Activated CD4-positive, alpha-beta memory T cell treated with anti-CD3 and anti-CD28 coated beads for 36 hours (primary cell): ENCODE measurements at regions not wholly inside any gene's neighbourhood (a gene's known extent, or its start where the extent isn't known, plus 50 kb on each side); places are given as distances from the start of the nearest gene placed in this dataset.
A peak's percentile ranks its signal among the peaks of the same experiment; 100 is the strongest.

Source experiments
- CTCF ChIA-PET: fragments of 350-600 bp; sonication (Branson Sonifier 250); formaldehyde crosslinking; loops from one replicate; lab custom pipeline; 2021; ENCODE audit warnings: antibody characterized with exemption, inconsistent platforms; lab: Charles Lee
- POLR2A ChIA-PET: fragments of 350-600 bp; sonication (Branson Sonifier 250); formaldehyde crosslinking; loops from one replicate; lab custom pipeline; 2021; ENCODE audit warnings: antibody characterized with exemption; lab: Charles Lee
- DNase-seq: peaks from one replicate; pipeline ENCODE4 v3.0.0-alpha.2; 2020
- H3K27ac Mint-ChIP-seq: one replicate; pipeline ENCODE4 v1.8.0; 2021; ENCODE audit warnings: mixed read lengths
- H3K27me3 Mint-ChIP-seq: one replicate; pipeline ENCODE4 v1.8.0; 2021; ENCODE audit warnings: mixed read lengths
- H3K36me3 Mint-ChIP-seq: one replicate; pipeline ENCODE4 v1.8.0; 2021; ENCODE audit warnings: mixed read lengths
- H3K4me1 Mint-ChIP-seq: one replicate; pipeline ENCODE4 v1.8.0; 2021; ENCODE audit warnings: low read depth, mixed read lengths
- H3K4me3 Mint-ChIP-seq: one replicate; pipeline ENCODE4 v1.8.0; 2021; ENCODE audit warnings: mild to moderate bottlenecking, mixed read lengths
- H3K9me3 Mint-ChIP-seq: one replicate; pipeline ENCODE4 v1.8.0; 2021; ENCODE audit warnings: mixed read lengths
- intact Hi-C: fragments of 100-400 bp; cut with micrococcal nuclease; formaldehyde crosslinking; loops from one replicate; pipeline ENCODE4 v1.15.1; 2023

GRCh38 chrX:39815631-39816030, 282.1 kb downstream of the BCOR start:
- Mint-ChIP-seq H3K4me3 (no peak overlapping the region), H3K27ac (no peak overlapping the region), H3K27me3 (no peaks in the 10 kb centered on the region), H3K4me1 (peaks cover 34% of the 10 kb centered on the region), H3K36me3 (no peaks in the 10 kb centered on the region), H3K9me3 (no peaks in the 10 kb centered on the region)
- ChIA-PET POLR2A (interaction anchor here (0.9 to 1.0 kb wide), 2 partner anchors 39 to 41 kb away, joined by 3 to 6 read pairs; no protein-coding TSS in a partner anchor), CTCF (interaction anchor here (1.0 to 2.0 kb wide), 2 partner anchors 38 to 85 kb away, joined by 4 to 6 read pairs; no protein-coding TSS in a partner anchor)
- peak; percentile 56 for DNase-seq
- intact Hi-C loops = loop anchor here (1.0 to 10.0 kb wide), 8 partner anchors 43 to 452 kb away; partner anchors contain the start of gene BCOR

- intact Hi-C loops = loop anchor here (1.0 to 10.0 kb wide), 6 partner anchors 38 to 278 kb away; partner anchors contain the start of gene BCOR
- POLR2A ChIA-PET = interaction anchor here (0.8 to 1.7 kb wide), 6 partner anchors 38 to 353 kb away, joined by 3 to 12 read pairs (median 4); no protein-coding TSS in a partner anchor
- H3K27ac Mint-ChIP-seq = peak overlapping the region; percentile 74
- H3K4me3 Mint-ChIP-seq = no peak overlapping the region
- H3K36me3 Mint-ChIP-seq = no peaks in the 10 kb centered on the region
- no peaks in the 10 kb centered on the region for H3K9me3 Mint-ChIP-seq
- no peaks in the 10 kb centered on the region for H3K27me3 Mint-ChIP-seq
- peaks cover 34% of the 10 kb centered on the region for H3K4me1 Mint-ChIP-seq
- CTCF ChIA-PET = interaction anchor here (0.6 to 2.0 kb wide), 5 partner anchors 34 to 449 kb away, joined by 3 to 6 read pairs (median 4); no protein-coding TSS in a partner anchor
- DNase-seq = peak; percentile 33
Observed at GRCh38 chrX:39816871-39817731, 280.7 kb downstream of the BCOR start.

- H3K9me3 Mint-ChIP-seq = no peaks in the 10 kb centered on the region
- H3K4me1 Mint-ChIP-seq = peaks cover 34% of the 10 kb centered on the region
- DNase-seq = no peak
- H3K27ac Mint-ChIP-seq = no peak overlapping the region
- H3K4me3 Mint-ChIP-seq = no peak overlapping the region
- intact Hi-C loops = loop anchor here (1.0 to 10.0 kb wide), 6 partner anchors 37 to 277 kb away; partner anchors contain the start of gene BCOR
- H3K36me3 Mint-ChIP-seq = no peaks in the 10 kb centered on the region
- POLR2A ChIA-PET = interaction anchor here (0.9 to 1.7 kb wide), 3 partner anchors 37 to 353 kb away, joined by 3 to 12 read pairs (median 5); no protein-coding TSS in a partner anchor
- CTCF ChIA-PET = no interaction called here
- H3K27me3 Mint-ChIP-seq = no peaks in the 10 kb centered on the region
Observed at GRCh38 chrX:39817754-39818470, 279.8 kb downstream of the BCOR start.

- no peaks in the 10 kb centered on the region for H3K9me3 Mint-ChIP-seq
- no peak for DNase-seq
- intact Hi-C loops = loop anchor here (5.0 to 10.0 kb wide), 4 partner anchors 54 to 276 kb away; partner anchors contain the start of gene BCOR
- no peak overlapping the region for H3K4me3 Mint-ChIP-seq
- H3K4me1 Mint-ChIP-seq = peaks cover 34% of the 10 kb centered on the region
- H3K27ac Mint-ChIP-seq = no peak overlapping the region
- no peaks in the 10 kb centered on the region for H3K36me3 Mint-ChIP-seq
- no peaks in the 10 kb centered on the region for H3K27me3 Mint-ChIP-seq
- ChIA-PET POLR2A (no interaction called here), CTCF (no interaction called here)
Observed at GRCh38 chrX:39818750-39819149, 279.0 kb downstream of the BCOR start.

- intact Hi-C loops = loop anchor here (5.0 to 10.0 kb wide), 4 partner anchors 52 to 275 kb away; partner anchors contain the start of gene BCOR
- CTCF ChIA-PET = interaction anchor here (0.6 kb wide), 1 partner anchor 246 kb away, joined by 3 read pairs; no protein-coding TSS in a partner anchor
- Mint-ChIP-seq H3K4me3 (peak overlapping the region; percentile 16), H3K36me3 (no peaks in the 10 kb centered on the region), H3K9me3 (no peaks in the 10 kb centered on the region), H3K27ac (no peak overlapping the region), H3K4me1 (peaks cover 30% of the 10 kb centered on the region), H3K27me3 (no peaks in the 10 kb centered on the region)
- POLR2A ChIA-PET = no interaction called here
- peak; percentile 48 for DNase-seq
Observed at GRCh38 chrX:39819921-39820849, 277.6 kb downstream of the BCOR start.

GRCh38 chrX:39820938-39821708, 276.6 kb downstream of the BCOR start:
- intact Hi-C loops = no loop called here

GRCh38 chrX:39821709-39822095, 276.1 kb downstream of the BCOR start:
- no peak for DNase-seq
- Mint-ChIP-seq H3K27ac (no peak overlapping the region), H3K4me3 (no peak overlapping the region), H3K4me1 (peaks cover 15% of the 10 kb centered on the region), H3K36me3 (no peaks in the 10 kb centered on the region), H3K9me3 (no peaks in the 10 kb centered on the region), H3K27me3 (no peaks in the 10 kb centered on the region)
- intact Hi-C loops = no loop called here
- CTCF ChIA-PET = interaction anchor here (1.6 kb wide), 1 partner anchor 91 kb away, joined by 3 read pairs; no protein-coding TSS in a partner anchor
- POLR2A ChIA-PET = interaction anchor here (0.8 to 1.2 kb wide), 2 partner anchors 11 to 33 kb away, joined by 3 read pairs; no protein-coding TSS in a partner anchor

More at GRCh38 chrX:39820938-39821708, 276.6 kb downstream of the BCOR start:
- Mint-ChIP-seq H3K4me1 (peaks cover 21% of the 10 kb centered on the region), H3K36me3 (no peaks in the 10 kb centered on the region), H3K4me3 (peak overlapping the region; percentile 16), H3K27ac (no peak overlapping the region), H3K27me3 (no peaks in the 10 kb centered on the region), H3K9me3 (no peaks in the 10 kb centered on the region)
- peak; percentile 32 for DNase-seq
- ChIA-PET POLR2A (no interaction called here), CTCF (interaction anchor here (0.6 to 1.6 kb wide), 2 partner anchors 90 to 245 kb away, joined by 3 read pairs; no protein-coding TSS in a partner anchor)

- ChIA-PET POLR2A (interaction anchor here (0.8 to 1.2 kb wide), 2 partner anchors 10 to 33 kb away, joined by 3 read pairs; no protein-coding TSS in a partner anchor), CTCF (interaction anchor here (1.6 kb wide), 1 partner anchor 91 kb away, joined by 3 read pairs; no protein-coding TSS in a partner anchor)
- DNase-seq = no peak
- Mint-ChIP-seq H3K4me1 (peaks cover 10% of the 10 kb centered on the region), H3K4me3 (no peak overlapping the region), H3K36me3 (no peaks in the 10 kb centered on the region), H3K27me3 (no peaks in the 10 kb centered on the region), H3K27ac (no peak overlapping the region), H3K9me3 (no peaks in the 10 kb centered on the region)
- intact Hi-C loops = no loop called here
Observed at GRCh38 chrX:39822133-39822748, 275.5 kb downstream of the BCOR start.

- H3K27me3 Mint-ChIP-seq = no peaks in the 10 kb centered on the region
- CTCF ChIA-PET = interaction anchor here (1.1 kb wide), 2 partner anchors 9 to 127 kb away, joined by 3 read pairs; no protein-coding TSS in a partner anchor
- H3K4me3 Mint-ChIP-seq = no peak overlapping the region
- intact Hi-C loops = no loop called here
- peaks cover 3% of the 10 kb centered on the region for H3K4me1 Mint-ChIP-seq
- POLR2A ChIA-PET = no interaction called here
- H3K9me3 Mint-ChIP-seq = no peaks in the 10 kb centered on the region
- no peak for DNase-seq
- no peaks in the 10 kb centered on the region for H3K36me3 Mint-ChIP-seq
- H3K27ac Mint-ChIP-seq = no peak overlapping the region
Observed at GRCh38 chrX:39823424-39823823, 274.3 kb downstream of the BCOR start.

GRCh38 chrX:39823854-39824253, 273.9 kb downstream of the BCOR start:
- Mint-ChIP-seq H3K27ac (no peak overlapping the region), H3K36me3 (no peaks in the 10 kb centered on the region), H3K4me3 (no peak overlapping the region), H3K27me3 (no peaks in the 10 kb centered on the region), H3K4me1 (peaks cover 3% of the 10 kb centered on the region), H3K9me3 (no peaks in the 10 kb centered on the region)
- ChIA-PET CTCF (interaction anchor here (1.1 kb wide), 2 partner anchors 10 to 127 kb away, joined by 3 read pairs; no protein-coding TSS in a partner anchor), POLR2A (no interaction called here)
- no peak for DNase-seq
- intact Hi-C loops = no loop called here
